Activated CD8-positive, alpha-beta memory T cell treated with anti-CD3 and anti-CD28 coated beads, Interleukin-2, amount 10 ng/mL, durations not matched to agents 7 days and 5 days (primary cell): ENCODE measurements at regions not wholly inside any gene's neighbourhood (a gene's known extent, or its start where the extent isn't known, plus 50 kb on each side); places are given as distances from the start of the nearest gene placed in this dataset.

Experiments used
- ATAC-seq: fragments of 150-1000 bp; cut with Tn5 transposase; one replicate; pipeline ENCODE4 v1.10.0; 2021; ENCODE audit warnings: moderate library complexity
- CTCF ChIA-PET: fragments of 350-600 bp; sonication (Branson Sonifier 250); formaldehyde crosslinking; loops from one replicate; lab custom pipeline; 2021; ENCODE audit warnings: antibody characterized with exemption; lab: Charles Lee
- DNase-seq: peaks from one replicate; pipeline ENCODE4 v3.0.0-alpha.2; 2020
- H3K27ac Mint-ChIP-seq: one replicate; pipeline ENCODE4 v1.8.0; 2021; ENCODE audit warnings: mild to moderate bottlenecking, mixed read lengths
- H3K27me3 Mint-ChIP-seq: one replicate; pipeline ENCODE4 v1.8.0; 2021; ENCODE audit warnings: mixed read lengths
- H3K36me3 Mint-ChIP-seq: one replicate; pipeline ENCODE4 v1.8.0; 2021; ENCODE audit warnings: mild to moderate bottlenecking, mixed read lengths
- H3K4me1 Mint-ChIP-seq: one replicate; pipeline ENCODE4 v1.8.0; 2021; ENCODE audit warnings: mixed read lengths
- H3K4me3 Mint-ChIP-seq: one replicate; pipeline ENCODE4 v1.8.0; 2021; ENCODE audit warnings: mild to moderate bottlenecking, moderate library complexity, mixed read lengths
- H3K9me3 Mint-ChIP-seq: one replicate; pipeline ENCODE4 v1.8.0; 2022; ENCODE audit warnings: low read depth, mixed read lengths

- Mint-ChIP-seq H3K27me3 (no peaks in the 10 kb centered on the region), H3K4me3 (no peak overlapping the region), H3K9me3 (peaks cover 22% of the 10 kb centered on the region), H3K4me1 (no peaks in the 10 kb centered on the region), H3K36me3 (no peaks in the 10 kb centered on the region), H3K27ac (no peak overlapping the region)
- no peak for DNase-seq
- CTCF ChIA-PET = no interaction called here
- no peak for ATAC-seq
These were observed 78.4 kb upstream of the CDH11 start for GRCh38 chr16:65200156-65200773.

- H3K27ac Mint-ChIP-seq = no peak overlapping the region
- peaks cover 12% of the 10 kb centered on the region for H3K9me3 Mint-ChIP-seq
- H3K27me3 Mint-ChIP-seq = no peaks in the 10 kb centered on the region
- H3K36me3 Mint-ChIP-seq = no peaks in the 10 kb centered on the region
- DNase-seq (no peak), ATAC-seq (no peak)
- no peaks in the 10 kb centered on the region for H3K4me1 Mint-ChIP-seq
- H3K4me3 Mint-ChIP-seq = no peak overlapping the region
- CTCF ChIA-PET = no interaction called here
These were observed 74.7 kb upstream of the CDH11 start for GRCh38 chr16:65196420-65197075.

- CTCF ChIA-PET = no interaction called here
- peaks cover 9% of the 10 kb centered on the region for H3K9me3 Mint-ChIP-seq
- no peaks in the 10 kb centered on the region for H3K27me3 Mint-ChIP-seq
- H3K36me3 Mint-ChIP-seq = no peaks in the 10 kb centered on the region
- H3K27ac Mint-ChIP-seq = no peak overlapping the region
- no peak for ATAC-seq
- DNase-seq = no peak
- H3K4me1 Mint-ChIP-seq = no peaks in the 10 kb centered on the region
- H3K4me3 Mint-ChIP-seq = no peak overlapping the region
These were observed 74.1 kb upstream of the CDH11 start for GRCh38 chr16:65195998-65196397.

- H3K36me3 Mint-ChIP-seq = no peaks in the 10 kb centered on the region
- H3K4me1 Mint-ChIP-seq = no peaks in the 10 kb centered on the region
- no peak for ATAC-seq
- no peak overlapping the region for H3K27ac Mint-ChIP-seq
- H3K9me3 Mint-ChIP-seq = peaks cover 10% of the 10 kb centered on the region
- CTCF ChIA-PET = no interaction called here
- H3K27me3 Mint-ChIP-seq = no peaks in the 10 kb centered on the region
- H3K4me3 Mint-ChIP-seq = no peak overlapping the region
- no peak for DNase-seq
These were observed 63.4 kb upstream of the CDH11 start for GRCh38 chr16:65185241-65185778.

GRCh38 chr16:65181071-65181561 is 59.3 kb upstream of the CDH11 start:
- CTCF ChIA-PET = no interaction called here
- ATAC-seq (no peak), DNase-seq (no peak)
- Mint-ChIP-seq H3K9me3 (peaks cover 9% of the 10 kb centered on the region), H3K27me3 (no peaks in the 10 kb centered on the region), H3K4me3 (no peak overlapping the region), H3K4me1 (no peaks in the 10 kb centered on the region), H3K36me3 (no peaks in the 10 kb centered on the region), H3K27ac (no peak overlapping the region)

GRCh38 chr16:65178151-65178550 is 56.3 kb upstream of the CDH11 start:
- Mint-ChIP-seq H3K4me3 (no peak overlapping the region), H3K4me1 (no peaks in the 10 kb centered on the region), H3K27ac (no peak overlapping the region), H3K36me3 (no peaks in the 10 kb centered on the region), H3K27me3 (no peaks in the 10 kb centered on the region), H3K9me3 (peaks cover 9% of the 10 kb centered on the region)
- ATAC-seq (no peak), DNase-seq (no peak)
- CTCF ChIA-PET = no interaction called here

- CTCF ChIA-PET = no interaction called here
- Mint-ChIP-seq H3K4me3 (no peak overlapping the region), H3K27me3 (no peaks in the 10 kb centered on the region), H3K27ac (no peak overlapping the region), H3K4me1 (no peaks in the 10 kb centered on the region), H3K9me3 (peaks cover 8% of the 10 kb centered on the region), H3K36me3 (no peaks in the 10 kb centered on the region)
- DNase-seq (no peak), ATAC-seq (no peak)
These were observed 54.7 kb upstream of the CDH11 start for GRCh38 chr16:65176603-65177002.

- no peak for DNase-seq
- H3K36me3 Mint-ChIP-seq = no peaks in the 10 kb centered on the region
- CTCF ChIA-PET = no interaction called here
- H3K27me3 Mint-ChIP-seq = no peaks in the 10 kb centered on the region
- H3K9me3 Mint-ChIP-seq = peaks cover 9% of the 10 kb centered on the region
- no peak for ATAC-seq
- no peak overlapping the region for H3K27ac Mint-ChIP-seq
- no peaks in the 10 kb centered on the region for H3K4me1 Mint-ChIP-seq
- no peak overlapping the region for H3K4me3 Mint-ChIP-seq
These were observed 50.5 kb upstream of the CDH11 start for GRCh38 chr16:65172356-65172755.
